ENCODE measurements at regions not wholly inside any gene's neighbourhood (a gene's known extent, or its start where the extent isn't known, plus 50 kb on each side); places are given as distances from the start of the nearest gene placed in this dataset.

- H3K36me3 ChIP-seq: no peaks in the 10 kb centered on the region
- no peak for DNase-seq
- intact Hi-C loops (cut with DNase I): no loop called here
These were observed 276.9 kb downstream of the PRELID2 start for GRCh38 chr5:145558288-145558687.

GRCh38 chr5:145557345-145557744 is 277.8 kb downstream of the PRELID2 start:
- Histone ChIP-seq H3K9me3 (no peaks in the 10 kb centered on the region), H3K36me3 (no peaks in the 10 kb centered on the region), H3K4me1 (no peaks in the 10 kb centered on the region), H3K27ac (no peak overlapping the region), H3K4me3 (no peak overlapping the region), H3K27me3 (no peaks in the 10 kb centered on the region)
- ATAC-seq (no peak), DNase-seq (no peak)
- TF ChIP-seq POLR2A (IDR thresholded peaks at IDR 0.05): no peak
- no peak for TF ChIP-seq CTCF (IDR thresholded peaks at IDR 0.05)
- intact Hi-C loops (cut with DNase I): no loop called here
- WGBS, 4 donors: 89 to 94% (median 90%) methylated on average over 1 of the region's 1 CpG

More at GRCh38 chr5:145558288-145558687, 276.9 kb downstream of the PRELID2 start:
- TF ChIP-seq POLR2A (IDR thresholded peaks at IDR 0.05): no peak
- no peak for TF ChIP-seq CTCF (IDR thresholded peaks at IDR 0.05)
- 64 to 81% (median 74%) methylated on average over 1 of the region's 1 CpG for WGBS, 4 donors
- H3K4me3 ChIP-seq: no peak overlapping the region
- no peaks in the 10 kb centered on the region for H3K27me3 ChIP-seq
- no peaks in the 10 kb centered on the region for H3K4me1 ChIP-seq
- no peak overlapping the region for H3K27ac ChIP-seq
- H3K9me3 ChIP-seq: no peaks in the 10 kb centered on the region
- no peak for ATAC-seq

GRCh38 chr5:145554399-145554798 is 280.7 kb downstream of the PRELID2 start:
- Histone ChIP-seq H3K4me1 (no peaks in the 10 kb centered on the region), H3K9me3 (no peaks in the 10 kb centered on the region), H3K36me3 (no peaks in the 10 kb centered on the region), H3K4me3 (no peak overlapping the region), H3K27ac (no peak overlapping the region), H3K27me3 (no peaks in the 10 kb centered on the region)
- DNase-seq: peak in 1 of 5 donors; percentile 31
- ATAC-seq: peak in 1 of 4 donors; percentile 44
- intact Hi-C loops (cut with DNase I): no loop called here
- TF ChIP-seq POLR2A (IDR thresholded peaks at IDR 0.05) (no peak), CTCF (IDR thresholded peaks at IDR 0.05) (no peak)

GRCh38 chr5:145553177-145553576 is 282.0 kb downstream of the PRELID2 start:
- Histone ChIP-seq H3K4me3 (no peak overlapping the region), H3K9me3 (no peaks in the 10 kb centered on the region), H3K27me3 (no peaks in the 10 kb centered on the region), H3K4me1 (no peaks in the 10 kb centered on the region), H3K36me3 (no peaks in the 10 kb centered on the region), H3K27ac (no peak overlapping the region)
- DNase-seq: no peak
- intact Hi-C loops (cut with DNase I): no loop called here
- no peak for ATAC-seq
- WGBS, 4 donors: 77 to 94% (median 89%) methylated on average over 2 of the region's 2 CpGs
- TF ChIP-seq CTCF (IDR thresholded peaks at IDR 0.05) (no peak), POLR2A (IDR thresholded peaks at IDR 0.05) (no peak)

Measured in heart left ventricle (tissue), 16 donors.